ENCODE measurements at regions not wholly inside any gene's neighbourhood (a gene's known extent, or its start where the extent isn't known, plus 50 kb on each side); places are given as distances from the start of the nearest gene placed in this dataset.

GRCh38 chr10:3537518-3537917 is 247.5 kb downstream of the KLF6 start:
- DNase-seq, result no peak
- Histone ChIP-seq H3K27me3 (no peaks in the 10 kb centered on the region), H3K9me3 (no peaks in the 10 kb centered on the region), H3K36me3 (no peaks in the 10 kb centered on the region), H3K4me3 (no peak overlapping the region), H3K4me1 (peaks cover 0 to 14% (median 6%) of the 10 kb centered on the region in 4 donors), H3K27ac (peak overlapping the region in 1 of 5 donors; percentile 68)
- intact Hi-C loops (cut with DNase I; ENCODE audit: low total_unique reads), result no loop called here
- TF ChIP-seq EP300 (IDR thresholded peaks at IDR 0.05) (no peak), POLR2AphosphoS5 (IDR thresholded peaks at IDR 0.05) (no peak), POLR2A (IDR thresholded peaks at IDR 0.05) (no peak), CTCF (IDR thresholded peaks at IDR 0.05) (no peak)
- 91 to 96% (median 94%) methylated on average over 3 of the region's 3 CpGs for WGBS, 5 donors

- Histone ChIP-seq H3K4me1 (peaks cover 0 to 14% (median 6%) of the 10 kb centered on the region in 4 donors), H3K36me3 (no peaks in the 10 kb centered on the region), H3K9me3 (no peaks in the 10 kb centered on the region), H3K27ac (no peak overlapping the region), H3K27me3 (no peaks in the 10 kb centered on the region), H3K4me3 (no peak overlapping the region)
- no peak for DNase-seq
- TF ChIP-seq CTCF (IDR thresholded peaks at IDR 0.05) (no peak), POLR2AphosphoS5 (IDR thresholded peaks at IDR 0.05) (no peak), EP300 (IDR thresholded peaks at IDR 0.05) (no peak), POLR2A (IDR thresholded peaks at IDR 0.05) (no peak)
- intact Hi-C loops (cut with DNase I; ENCODE audit: low total_unique reads), result no loop called here
- WGBS, 5 donors, result 92 to 97% (median 94%) methylated on average over 7 of the region's 7 CpGs
Measured at GRCh38 chr10:3535001-3535400, 250.0 kb downstream of the KLF6 start.

GRCh38 chr10:3534433-3534832 is 250.6 kb downstream of the KLF6 start:
- Histone ChIP-seq H3K27ac (no peak overlapping the region), H3K4me1 (peaks cover 0 to 11% (median 6%) of the 10 kb centered on the region in 4 donors), H3K4me3 (no peak overlapping the region), H3K36me3 (no peaks in the 10 kb centered on the region), H3K27me3 (no peaks in the 10 kb centered on the region), H3K9me3 (no peaks in the 10 kb centered on the region)
- 88 to 93% (median 90%) methylated on average over 10 of the region's 10 CpGs for WGBS, 5 donors
- DNase-seq, result no peak
- intact Hi-C loops (cut with DNase I; ENCODE audit: low total_unique reads), result no loop called here
- TF ChIP-seq EP300 (IDR thresholded peaks at IDR 0.05), result no peak
- no peak for TF ChIP-seq CTCF (IDR thresholded peaks at IDR 0.05)
- no peak for TF ChIP-seq POLR2A (IDR thresholded peaks at IDR 0.05)
- no peak for TF ChIP-seq POLR2AphosphoS5 (IDR thresholded peaks at IDR 0.05)

GRCh38 chr10:3533296-3533695 is 251.7 kb downstream of the KLF6 start:
- TF ChIP-seq POLR2AphosphoS5 (IDR thresholded peaks at IDR 0.05), result no peak
- no peak for TF ChIP-seq EP300 (IDR thresholded peaks at IDR 0.05)
- no peak for TF ChIP-seq CTCF (IDR thresholded peaks at IDR 0.05)
- TF ChIP-seq POLR2A (IDR thresholded peaks at IDR 0.05), result no peak
- H3K4me3 ChIP-seq, result no peak overlapping the region
- no peaks in the 10 kb centered on the region for H3K27me3 ChIP-seq
- no peak overlapping the region for H3K27ac ChIP-seq
- intact Hi-C loops (cut with DNase I; ENCODE audit: low total_unique reads), result no loop called here
- no peaks in the 10 kb centered on the region for H3K36me3 ChIP-seq
- DNase-seq, result no peak
- H3K4me1 ChIP-seq, result peaks cover 0 to under 1% (median 0%) of the 10 kb centered on the region in 4 donors
- no peaks in the 10 kb centered on the region for H3K9me3 ChIP-seq
- 66 to 89% (median 75%) methylated on average over 3 of the region's 3 CpGs for WGBS, 5 donors

Measured in stomach (tissue), 8 donors.